Thyroid gland (tissue), 4 donors: ENCODE measurements at regions not wholly inside any gene's neighbourhood (a gene's known extent, or its start where the extent isn't known, plus 50 kb on each side); places are given as distances from the start of the nearest gene placed in this dataset.

Experiments used
- CTCF ChIP-seq, 6 experiments: fragments of 200-600 bp in 3 of 6; fragments of 450-650 bp in 3 of 6; sonication (generic) in 3 of 6; IDR thresholded peaks; one replicate each; pipeline ENCODE4 v1.5.1; 2016 to 2019; ENCODE audit warnings: antibody characterized with exemption in 6 of 6, mild to moderate bottlenecking in 2 of 6, inconsistent platforms in 1 of 6, moderate library complexity in 1 of 6
- POLR2A ChIP-seq, 2 donors: fragments of 450-650 bp; IDR thresholded peaks; one replicate each; pipeline ENCODE4 v1.6.1; 2017; ENCODE audit warnings: antibody characterized with exemption in 2 of 2, mild to moderate bottlenecking in 2 of 2, moderate library complexity in 1 of 2

- no peak for TF ChIP-seq CTCF (IDR thresholded peaks at IDR 0.05)
- TF ChIP-seq POLR2A (IDR thresholded peaks at IDR 0.05) = no peak
Observed at GRCh38 chr4:28976369-28976768, 1743.8 kb upstream of the PCDH7 start.
